Frontal cortex (tissue), 3 donors: ENCODE measurements at regions not wholly inside any gene's neighbourhood (a gene's known extent, or its start where the extent isn't known, plus 50 kb on each side); places are given as distances from the start of the nearest gene placed in this dataset.

Experiments
- DNase-seq, 2 donors: peaks; one replicate each; pipeline ENCODE4 v3.0.0; 2012; ENCODE audit warnings: low spot score in 2 of 2
- FAIRE-seq: peaks from 2 replicates; lab custom pipeline; 2012; peaks lifted over from hg19 to GRCh38; lab: Jason Lieb, UNC
- donor health status: control.
- donor health status: control.
- donor health status: control.

- no peak for FAIRE-seq
- no peak for DNase-seq
Observed at GRCh38 chr5:148708854-148709253, 54.5 kb upstream of the HTR4 start.

- DNase-seq (no peak), FAIRE-seq (no peak)
Observed at GRCh38 chr5:148711961-148712360, 57.6 kb upstream of the HTR4 start.

GRCh38 chr5:148713735-148714508, 59.6 kb upstream of the HTR4 start:
- FAIRE-seq (no peak), DNase-seq (no peak)

- FAIRE-seq (no peak), DNase-seq (no peak)
Observed at GRCh38 chr5:148716716-148717115, 62.4 kb upstream of the HTR4 start.

- DNase-seq: no peak
- no peak for FAIRE-seq
Observed at GRCh38 chr5:148717668-148718067, 63.3 kb upstream of the HTR4 start.

- no peak for FAIRE-seq
- DNase-seq: no peak
Observed at GRCh38 chr5:148719605-148720004, 65.3 kb upstream of the HTR4 start.

GRCh38 chr5:148720257-148720656, 65.9 kb upstream of the HTR4 start:
- FAIRE-seq (no peak), DNase-seq (no peak)

GRCh38 chr5:148723143-148723542, 68.8 kb upstream of the HTR4 start:
- FAIRE-seq (no peak), DNase-seq (no peak)

- DNase-seq (no peak), FAIRE-seq (no peak)
Observed at GRCh38 chr5:148725675-148726074, 71.3 kb upstream of the HTR4 start.

GRCh38 chr5:148729182-148729581, 74.9 kb upstream of the HTR4 start:
- DNase-seq: no peak

GRCh38 chr5:148730270-148730669, 75.9 kb upstream of the HTR4 start:
- FAIRE-seq: no peak

More at GRCh38 chr5:148729182-148729581, 74.9 kb upstream of the HTR4 start:
- FAIRE-seq: no peak

GRCh38 chr5:148730942-148731898, 76.9 kb upstream of the HTR4 start:
- DNase-seq (peak; percentile 19 to 34), FAIRE-seq (peak; percentile 97)

More at GRCh38 chr5:148730270-148730669, 75.9 kb upstream of the HTR4 start:
- DNase-seq: no peak

- DNase-seq: no peak
- FAIRE-seq: no peak
Observed at GRCh38 chr5:148732692-148733091, 78.4 kb upstream of the HTR4 start.

- FAIRE-seq: peak; percentile 51
- DNase-seq: no peak
Observed at GRCh38 chr5:148733601-148734438, 79.5 kb upstream of the HTR4 start.

GRCh38 chr5:148734518-148734917, 80.2 kb upstream of the HTR4 start:
- FAIRE-seq (no peak), DNase-seq (no peak)

GRCh38 chr5:148735301-148735835, 81.0 kb upstream of the HTR4 start:
- FAIRE-seq: no peak
- no peak for DNase-seq

GRCh38 chr5:148739023-148739422, 84.7 kb upstream of the HTR4 start:
- FAIRE-seq (no peak), DNase-seq (no peak)

GRCh38 chr5:148739524-148739923, 85.2 kb upstream of the HTR4 start:
- no peak for FAIRE-seq
- DNase-seq: no peak

- DNase-seq (no peak), FAIRE-seq (no peak)
Observed at GRCh38 chr5:148740079-148740858, 85.9 kb upstream of the HTR4 start.
